K562 (cell line): ENCODE measurements at regions not wholly inside any gene's neighbourhood (a gene's known extent, or its start where the extent isn't known, plus 50 kb on each side); places are given as distances from the start of the nearest gene placed in this dataset.

Source experiments
- CBFA2T2 ChIP-seq: fragments of 450-650 bp; conservative IDR thresholded peaks from 2 replicates; pipeline ENCODE4 v1.6.1; 2017; ENCODE audit warnings: mild to moderate bottlenecking
- CREB1 ChIP-seq, 2 experiments: sonication (generic) in 1 of 2; formaldehyde crosslinking in 1 of 2; IDR thresholded peaks; 2 replicates each; pipeline versions ENCODE4 v1.6.1 to v1.8.0; 2012 to 2022; ENCODE audit warnings: inconsistent platforms in 1 of 2, mild to moderate bottlenecking in 1 of 2, missing genetic modification reagents in 1 of 2, moderate library complexity in 1 of 2
- CSDE1 ChIP-seq, 2 experiments: fragments of 450-650 bp; IDR thresholded peaks; 2 replicates each; pipeline ENCODE4 v1.6.1; 2016; ENCODE audit warnings: mild to moderate bottlenecking in 1 of 2
- CTBP1 ChIP-seq: fragments of 450-650 bp; IDR thresholded peaks from 2 replicates; pipeline ENCODE4 v1.6.1; 2016; ENCODE audit warnings: borderline replicate concordance
- HNRNPH1 ChIP-seq: fragments of 200-400 bp; formaldehyde crosslinking; optimal IDR thresholded peaks from 2 replicates; pipeline ENCODE3; 2017; ENCODE audit warnings: low read depth, mild to moderate bottlenecking, low read length, moderate library complexity
- KDM1A ChIP-seq, 2 experiments: fragments of 450-650 bp; IDR thresholded peaks; 2 replicates each; pipeline ENCODE4 v1.6.1; 2016; ENCODE audit warnings: mild to moderate bottlenecking in 2 of 2
- MYNN ChIP-seq, 2 experiments: sonication (generic); formaldehyde crosslinking in 1 of 2; IDR thresholded peaks; 2 replicates each; pipeline versions ENCODE4 v1.5.0 to v1.6.1; 2016 to 2020; ENCODE audit warnings: antibody characterized with exemption in 1 of 2, missing genetic modification reagents in 1 of 2
- NCOA4 ChIP-seq: fragments of 450-650 bp; IDR thresholded peaks from 2 replicates; pipeline ENCODE4 v1.6.1; 2018; ENCODE audit warnings: mild to moderate bottlenecking; ENCODE audit not compliant: partially characterized antibody
- POLR2B ChIP-seq: fragments of 450-650 bp; IDR thresholded peaks from 2 replicates; pipeline ENCODE4 v1.6.1; 2018; ENCODE audit warnings: low read depth; ENCODE audit not compliant: partially characterized antibody
- PREB ChIP-seq: sonication (generic); formaldehyde crosslinking; IDR thresholded peaks from 2 replicates; pipeline ENCODE4 v1.8.1; 2023; ENCODE audit warnings: mild to moderate bottlenecking, missing genetic modification reagents
- RFX1 ChIP-seq: fragments of 450-650 bp; IDR thresholded peaks from 2 replicates; pipeline ENCODE4 v1.6.1; 2016; ENCODE audit warnings: mild to moderate bottlenecking, moderate library complexity
- SIRT6 ChIP-seq: IDR thresholded peaks from one replicate; pipeline ENCODE4 v1.6.1; 2012; ENCODE audit warnings: low read depth, mild to moderate bottlenecking, control low read depth, inconsistent platforms, low read length, moderate library complexity
- SP2 ChIP-seq: IDR thresholded peaks from 2 replicates; pipeline ENCODE4 v1.6.1; 2011; ENCODE audit warnings: mild to moderate bottlenecking, low read depth, low read length, moderate library complexity; ENCODE audit not compliant: poor library complexity, severe bottlenecking; ENCODE audit errors: extremely low read depth
- THAP7 ChIP-seq: fragments of 250-450 bp; sonication (Bioruptor Pico); IDR thresholded peaks from 2 replicates; pipeline ENCODE4 v1.5.0; 2021
- TRIM28 ChIP-seq: fragments of 450-650 bp; IDR thresholded peaks from 2 replicates; pipeline ENCODE4 v1.6.1; 2017
- TSC22D4 ChIP-seq: fragments of 450-650 bp; IDR thresholded peaks from 2 replicates; pipeline ENCODE4 v1.6.1; 2016; ENCODE audit warnings: missing genetic modification characterization, missing biosample characterization, control low read depth
- TSHZ1 ChIP-seq: fragments of 250-450 bp; sonication (Bioruptor Pico); IDR thresholded peaks from 2 replicates; pipeline ENCODE4 v1.4.0; 2020; ENCODE audit warnings: mild to moderate bottlenecking, moderate library complexity
- YBX1 ChIP-seq: fragments of 450-650 bp; IDR thresholded peaks from 2 replicates; pipeline ENCODE4 v1.7.1; 2016; ENCODE audit warnings: mild to moderate bottlenecking
- ZKSCAN3 ChIP-seq: fragments of 250-450 bp; sonication (Bioruptor Pico); IDR thresholded peaks from 2 replicates; pipeline ENCODE4 v1.4.0; 2020
- ZNF140 ChIP-seq: fragments of 250-450 bp; sonication (Bioruptor Pico); IDR thresholded peaks from 2 replicates; pipeline ENCODE4 v1.8.0; 2021; ENCODE audit warnings: moderate library complexity, mild to moderate bottlenecking, inconsistent platforms
- ZNF3 ChIP-seq: fragments of 250-450 bp; sonication (Bioruptor Pico); IDR thresholded peaks from 2 replicates; pipeline ENCODE4 v1.5.0; 2021; ENCODE audit warnings: mild to moderate bottlenecking, moderate library complexity
- ZNF398 ChIP-seq: fragments of 250-450 bp; sonication (Bioruptor Pico); IDR thresholded peaks from 2 replicates; pipeline ENCODE4 v1.8.0; 2021; ENCODE audit warnings: moderate library complexity, mild to moderate bottlenecking, inconsistent platforms
- ZNF668 ChIP-seq: fragments of 250-450 bp; sonication (Bioruptor Pico); IDR thresholded peaks from 2 replicates; pipeline ENCODE4 v1.8.0; 2022; ENCODE audit warnings: mild to moderate bottlenecking, inconsistent platforms

GRCh38 chr13:50244713-50245574, 229.7 kb downstream of the KCNRG start (continued):
- no peak for TF ChIP-seq THAP7 (CRISPR knock-in tag)
- 0 out of 2 replicates have a peak, but pooled peaks have one; percentile 25 for TF ChIP-seq MYNN (IDR thresholded peaks at IDR 0.05)
- no peak for TF ChIP-seq MYNN (CRISPR knock-in tag; IDR thresholded peaks at IDR 0.05)
- TF ChIP-seq CBFA2T2, result peak; percentile 61
- TF ChIP-seq TRIM28, result no peak
- TF ChIP-seq RFX1, result no peak
- TF ChIP-seq HNRNPH1, result no peak
- TF ChIP-seq CTBP1, result peak; percentile 79
- no peak for TF ChIP-seq SIRT6
- no peak for TF ChIP-seq YBX1
- no peak for TF ChIP-seq ZNF668
- TF ChIP-seq NCOA4, result no peak
- peak; percentile 50 to 72; a peak in 3 of 4 replicates for TF ChIP-seq KDM1A (IDR thresholded peaks at IDR 0.05)
- TF ChIP-seq SP2, result no peak
- TF ChIP-seq TSHZ1, result no peak
- TF ChIP-seq ZNF140 (CRISPR knock-in tag), result no peak
- TF ChIP-seq PREB, result no peak
- no peak for TF ChIP-seq CREB1 (IDR thresholded peaks at IDR 0.05)
- TF ChIP-seq CREB1 (CRISPR knock-in tag; IDR thresholded peaks at IDR 0.05), result peak; percentile 31; the same call in 1 of the 2 replicates
- TF ChIP-seq ZKSCAN3 (CRISPR knock-in tag), result no peak
- no peak for TF ChIP-seq ZNF3 (CRISPR knock-in tag)
- TF ChIP-seq TSC22D4 (tag), result no peak
- TF ChIP-seq POLR2B, result no peak
- TF ChIP-seq CSDE1 (IDR thresholded peaks at IDR 0.05), result no peak
- TF ChIP-seq ZNF398, result no peak
